Activated CD8-positive, alpha-beta T cell treated with anti-CD3 and anti-CD28 coated beads for 36 hours (primary cell): ENCODE measurements at regions not wholly inside any gene's neighbourhood (a gene's known extent, or its start where the extent isn't known, plus 50 kb on each side); places are given as distances from the start of the nearest gene placed in this dataset.

Experiments
- ATAC-seq: fragments of 200-7000 bp; cut with Tn5 transposase; one replicate; pipeline ENCODE4 v1.10.0; 2021; ENCODE audit warnings: mild to moderate bottlenecking, moderate library complexity
- CTCF ChIA-PET: fragments of 350-600 bp; sonication (Branson Sonifier 250); formaldehyde crosslinking; loops from one replicate; lab custom pipeline; 2021; ENCODE audit warnings: antibody characterized with exemption; lab: Charles Lee
- POLR2A ChIA-PET: fragments of 350-600 bp; sonication (Branson Sonifier 250); formaldehyde crosslinking; loops from one replicate; lab custom pipeline; 2021; ENCODE audit warnings: antibody characterized with exemption; lab: Charles Lee
- DNase-seq: peaks from one replicate; pipeline ENCODE4 v3.0.0-alpha.2; 2020
- H3K27ac Mint-ChIP-seq: one replicate; pipeline ENCODE4 v1.8.0; 2021; ENCODE audit warnings: mild to moderate bottlenecking, mixed read lengths
- H3K27me3 Mint-ChIP-seq: one replicate; pipeline ENCODE4 v1.8.0; 2021; ENCODE audit warnings: mixed read lengths
- H3K36me3 Mint-ChIP-seq: one replicate; pipeline ENCODE4 v1.8.0; 2021; ENCODE audit warnings: low read depth, mixed read lengths
- H3K4me1 Mint-ChIP-seq: one replicate; pipeline ENCODE4 v1.8.0; 2021; ENCODE audit warnings: low read depth, mixed read lengths
- H3K4me3 Mint-ChIP-seq: one replicate; pipeline ENCODE4 v1.8.0; 2021; ENCODE audit warnings: mild to moderate bottlenecking, moderate library complexity, mixed read lengths
- H3K9me3 Mint-ChIP-seq: one replicate; pipeline ENCODE4 v1.8.0; 2021; ENCODE audit warnings: mixed read lengths
- CTCF ChIP-seq: fragments of 200-600 bp; IDR thresholded peaks from one replicate; pipeline ENCODE4 v1.8.0; 2022; ENCODE audit warnings: antibody characterized with exemption, mild to moderate bottlenecking
- intact Hi-C: fragments of 100-400 bp; cut with micrococcal nuclease; formaldehyde crosslinking; loops from one replicate; pipeline ENCODE4 v1.10.0; 2022

- POLR2A ChIA-PET = no interaction called here
These were observed 336.2 kb downstream of the EPHA4 start for GRCh38 chr2:221235941-221236340.

GRCh38 chr2:221241072-221241471 is 331.0 kb downstream of the EPHA4 start:
- ChIA-PET POLR2A (no interaction called here), CTCF (interaction anchor here (1.2 kb wide), 1 partner anchor 553 kb away, joined by 3 read pairs; no protein-coding TSS in a partner anchor)
- DNase-seq (no peak), ATAC-seq (no peak)
- peaks cover 4% of the 10 kb centered on the region for H3K27me3 Mint-ChIP-seq
- no peaks in the 10 kb centered on the region for H3K9me3 Mint-ChIP-seq
- no peak for TF ChIP-seq CTCF
- no peaks in the 10 kb centered on the region for H3K36me3 Mint-ChIP-seq
- intact Hi-C loops = no loop called here
- no peak overlapping the region for H3K4me3 Mint-ChIP-seq
- H3K4me1 Mint-ChIP-seq = no peaks in the 10 kb centered on the region
- H3K27ac Mint-ChIP-seq = no peak overlapping the region

More at GRCh38 chr2:221235941-221236340, 336.2 kb downstream of the EPHA4 start:
- no peak for TF ChIP-seq CTCF
- Mint-ChIP-seq H3K27ac (no peak overlapping the region), H3K4me1 (no peaks in the 10 kb centered on the region), H3K27me3 (peaks cover 4% of the 10 kb centered on the region), H3K4me3 (no peak overlapping the region), H3K36me3 (no peaks in the 10 kb centered on the region), H3K9me3 (no peaks in the 10 kb centered on the region)
- intact Hi-C loops = no loop called here
- DNase-seq (no peak), ATAC-seq (no peak)
- CTCF ChIA-PET = no interaction called here

- no peak overlapping the region for H3K27ac Mint-ChIP-seq
- no peaks in the 10 kb centered on the region for H3K27me3 Mint-ChIP-seq
- TF ChIP-seq CTCF = no peak
- H3K36me3 Mint-ChIP-seq = no peaks in the 10 kb centered on the region
- POLR2A ChIA-PET = no interaction called here
- intact Hi-C loops = no loop called here
- H3K4me1 Mint-ChIP-seq = no peaks in the 10 kb centered on the region
- no peak for DNase-seq
- no peak for ATAC-seq
- CTCF ChIA-PET = no interaction called here
- H3K9me3 Mint-ChIP-seq = peaks cover 1% of the 10 kb centered on the region
- H3K4me3 Mint-ChIP-seq = no peak overlapping the region
These were observed 328.3 kb downstream of the EPHA4 start for GRCh38 chr2:221243771-221244170.

- Mint-ChIP-seq H3K9me3 (peaks cover 1% of the 10 kb centered on the region), H3K36me3 (no peaks in the 10 kb centered on the region), H3K4me3 (no peak overlapping the region), H3K4me1 (no peaks in the 10 kb centered on the region), H3K27ac (no peak overlapping the region), H3K27me3 (no peaks in the 10 kb centered on the region)
- TF ChIP-seq CTCF = no peak
- intact Hi-C loops = no loop called here
- CTCF ChIA-PET = no interaction called here
- DNase-seq (no peak), ATAC-seq (no peak)
- POLR2A ChIA-PET = no interaction called here
These were observed 327.1 kb downstream of the EPHA4 start for GRCh38 chr2:221245045-221245444.

GRCh38 chr2:221245772-221246171 is 326.3 kb downstream of the EPHA4 start:
- Mint-ChIP-seq H3K9me3 (peaks cover 1% of the 10 kb centered on the region), H3K4me1 (no peaks in the 10 kb centered on the region), H3K36me3 (no peaks in the 10 kb centered on the region), H3K27ac (no peak overlapping the region), H3K4me3 (no peak overlapping the region), H3K27me3 (no peaks in the 10 kb centered on the region)
- ChIA-PET CTCF (no interaction called here), POLR2A (no interaction called here)
- intact Hi-C loops = no loop called here
- no peak for TF ChIP-seq CTCF
- no peak for DNase-seq
- ATAC-seq = no peak
